Adrenal gland (tissue), 9 donors: ENCODE measurements at regions not wholly inside any gene's neighbourhood (a gene's known extent, or its start where the extent isn't known, plus 50 kb on each side); places are given as distances from the start of the nearest gene placed in this dataset.
"Not testable (repeated sequence)": the region's sequence is repeated elsewhere in the genome, so short reads cannot be mapped to it uniquely, and the experiment has no call there.

ENCODE experiments used
- DNase-seq, 7 donors: peaks; one replicate each; pipeline ENCODE4 v3.0.0-alpha.2; 2019 to 2020
- H3K27ac ChIP-seq, 5 donors: fragments of 200-600 bp; sonication (generic) in 4 of 5; 1 replicate in 3 of 5; 2 replicates in 2 of 5; pipeline versions ENCODE4 v1.5.1 to v1.8.0; 2016 to 2020; ENCODE audit warnings: mild to moderate bottlenecking in 1 of 5
- H3K27me3 ChIP-seq: fragments of 200-600 bp; 2 replicates; pipeline ENCODE4 v1.8.0; 2021
- H3K36me3 ChIP-seq, 2 donors: fragments of 200-600 bp; replicated peaks in 1 of 2; 1 replicate in 1 of 2; 2 replicates in 1 of 2; pipeline versions ENCODE4 v1.5.1 to v1.8.0; 2018 to 2022
- H3K4me1 ChIP-seq, 2 donors: fragments of 200-600 bp; replicated peaks in 1 of 2; 1 replicate in 1 of 2; 2 replicates in 1 of 2; pipeline versions ENCODE4 v1.5.1 to v1.8.0; 2018 to 2021
- H3K4me3 ChIP-seq, 4 donors: fragments of 200-600 bp; sonication (generic) in 3 of 4; one replicate each; pipeline ENCODE4 v1.5.1; 2016 to 2018
- H3K9me3 ChIP-seq, 3 donors: fragments of 200-600 bp; sonication (generic) in 1 of 3; replicated peaks in 1 of 3; 1 replicate in 2 of 3; 2 replicates in 1 of 3; pipeline versions ENCODE4 v1.5.1 to v1.8.0; 2016 to 2021
- POLR2A ChIP-seq, 2 donors: fragments of 450-650 bp; IDR thresholded peaks; one replicate each; pipeline ENCODE4 v1.6.1; 2017; ENCODE audit warnings: antibody characterized with exemption in 2 of 2, mild to moderate bottlenecking in 2 of 2, moderate library complexity in 1 of 2
- WGBS, 4 donors: extraction: QIAGEN DNeasy Blood & Tissue Kit in 2 of 4; methylation state at CpG; one replicate each; pipeline versions ENCODE4 v1.1.5 to v1.1.7; 2013 to 2017; 5-methylcytosine and 5-hydroxymethylcytosine counted together
- intact Hi-C, 2 donors: fragments of 100-400 bp; cut with DNase I; formaldehyde crosslinking; loops; one replicate each; pipeline versions ENCODE4 v1.14.1 to v1.15.0; 2022 to 2023
- TF ChIP-seq, protein P1 (sequence below), 6 experiments: fragments of 450-650 bp in 4 of 6; fragments of 200-600 bp in 2 of 6; sonication (generic) in 1 of 6; IDR thresholded peaks; 1 replicate in 5 of 6; 2 replicates in 1 of 6; pipeline versions ENCODE4 v1.5.1 to v1.8.0; 2016 to 2021; ENCODE audit warnings: antibody characterized with exemption in 6 of 6, mild to moderate bottlenecking in 2 of 6, moderate library complexity in 1 of 6
- donor health status: healthy with polysubstance abuse.
- donor health status: Bipolar disorder and iron deficiency.
- donor health status: DM: yes; HTN: yes; CAD: no.
- donor health status: DM: no; HTN: no; CAD: no.
- donor health status: DM: no; HTN: no; CAD: no.

DNA sequence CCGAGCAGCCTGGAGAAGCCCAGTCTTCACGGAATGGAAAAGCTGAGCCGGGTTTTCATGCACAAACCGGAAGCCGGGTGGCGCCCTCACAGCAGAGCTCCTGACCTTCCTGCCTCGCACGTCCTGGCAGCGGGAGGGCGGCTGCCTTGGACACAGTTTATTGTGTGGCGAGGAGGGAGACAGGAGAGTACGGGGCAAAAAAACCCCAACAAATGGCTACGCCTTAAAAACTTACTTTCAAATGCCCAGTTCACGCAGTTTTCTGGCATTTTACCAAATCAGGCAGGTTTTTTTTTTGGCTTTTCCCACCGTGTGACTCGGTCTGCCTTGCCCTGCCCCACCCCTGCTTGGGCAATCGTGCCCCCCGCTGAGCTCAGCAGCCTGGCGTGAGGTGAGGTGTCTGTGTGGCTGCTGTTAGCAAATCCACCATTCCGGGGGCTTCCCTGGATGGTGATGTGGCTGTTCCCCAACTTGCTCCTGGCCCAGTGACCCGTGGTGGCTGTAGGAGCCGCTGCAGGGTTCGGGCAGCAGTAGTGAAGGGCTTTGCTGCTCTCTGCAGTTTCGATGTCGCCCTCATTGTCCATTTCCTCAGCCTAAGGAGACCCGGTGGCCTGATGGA is 187.1 kb upstream of the SULF2 start:
- WGBS, 4 donors, result 44 to 52% (median 50%) methylated on average over 25 to 26 of the region's 26 CpGs
- peak overlapping the region in 1 of 5 donors; percentile 29 for H3K27ac ChIP-seq
- H3K9me3 ChIP-seq, H3K36me3 ChIP-seq, H3K27me3 ChIP-seq, intact Hi-C loops, H3K4me1 ChIP-seq: not testable (repeated sequence)
- peak overlapping the region in 1 of 4 donors; percentile 29 for H3K4me3 ChIP-seq
- peak; percentile 33 to 73 (median 66) for DNase-seq
- TF ChIP-seq, protein P1, sequence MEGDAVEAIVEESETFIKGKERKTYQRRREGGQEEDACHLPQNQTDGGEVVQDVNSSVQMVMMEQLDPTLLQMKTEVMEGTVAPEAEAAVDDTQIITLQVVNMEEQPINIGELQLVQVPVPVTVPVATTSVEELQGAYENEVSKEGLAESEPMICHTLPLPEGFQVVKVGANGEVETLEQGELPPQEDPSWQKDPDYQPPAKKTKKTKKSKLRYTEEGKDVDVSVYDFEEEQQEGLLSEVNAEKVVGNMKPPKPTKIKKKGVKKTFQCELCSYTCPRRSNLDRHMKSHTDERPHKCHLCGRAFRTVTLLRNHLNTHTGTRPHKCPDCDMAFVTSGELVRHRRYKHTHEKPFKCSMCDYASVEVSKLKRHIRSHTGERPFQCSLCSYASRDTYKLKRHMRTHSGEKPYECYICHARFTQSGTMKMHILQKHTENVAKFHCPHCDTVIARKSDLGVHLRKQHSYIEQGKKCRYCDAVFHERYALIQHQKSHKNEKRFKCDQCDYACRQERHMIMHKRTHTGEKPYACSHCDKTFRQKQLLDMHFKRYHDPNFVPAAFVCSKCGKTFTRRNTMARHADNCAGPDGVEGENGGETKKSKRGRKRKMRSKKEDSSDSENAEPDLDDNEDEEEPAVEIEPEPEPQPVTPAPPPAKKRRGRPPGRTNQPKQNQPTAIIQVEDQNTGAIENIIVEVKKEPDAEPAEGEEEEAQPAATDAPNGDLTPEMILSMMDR (IDR thresholded peaks at IDR 0.05), result peak in 5 of 6 experiments; percentile 19 to 44 (median 33)
- peak in 1 of 2 donors; percentile 9 for TF ChIP-seq POLR2A (IDR thresholded peaks at IDR 0.05)

- WGBS, 4 donors, result 91 to 96% (median 94%) methylated on average over 7 to 14 of the region's 14 CpGs
- intact Hi-C loops, result no loop called here
Observed at GRCh38 chr20:47971058-47971791, 185.9 kb upstream of the SULF2 start.

GRCh38 chr20:47970282-47970903 is 185.1 kb upstream of the SULF2 start:
- DNase-seq, result no peak
- H3K9me3 ChIP-seq, result no peaks in the 10 kb centered on the region
- H3K36me3 ChIP-seq, result no peaks in the 10 kb centered on the region
- H3K4me3 ChIP-seq, result no peak overlapping the region
- H3K27ac ChIP-seq, result no peak overlapping the region
- no peaks in the 10 kb centered on the region for H3K27me3 ChIP-seq
- WGBS, 4 donors, result 71 to 82% (median 76%) methylated on average over 8 of the region's 8 CpGs
- intact Hi-C loops, result no loop called here
- no peaks in the 10 kb centered on the region for H3K4me1 ChIP-seq
- TF ChIP-seq, protein P1 (IDR thresholded peaks at IDR 0.05), result no peak
- no peak for TF ChIP-seq POLR2A (IDR thresholded peaks at IDR 0.05)

More at GRCh38 chr20:47971058-47971791, 185.9 kb upstream of the SULF2 start:
- Histone ChIP-seq H3K9me3 (no peaks in the 10 kb centered on the region), H3K27ac (no peak overlapping the region), H3K4me3 (no peak overlapping the region), H3K36me3 (no peaks in the 10 kb centered on the region), H3K27me3 (no peaks in the 10 kb centered on the region), H3K4me1 (no peaks in the 10 kb centered on the region)
- no peak for DNase-seq
- TF ChIP-seq, protein P1 (IDR thresholded peaks at IDR 0.05), result no peak
- no peak for TF ChIP-seq POLR2A (IDR thresholded peaks at IDR 0.05)

GRCh38 chr20:47969426-47969825 is 184.1 kb upstream of the SULF2 start:
- Histone ChIP-seq H3K4me1 (no peaks in the 10 kb centered on the region), H3K9me3 (no peaks in the 10 kb centered on the region), H3K27ac (no peak overlapping the region), H3K27me3 (no peaks in the 10 kb centered on the region), H3K4me3 (no peak overlapping the region), H3K36me3 (no peaks in the 10 kb centered on the region)
- intact Hi-C loops, result no loop called here
- TF ChIP-seq, protein P1 (IDR thresholded peaks at IDR 0.05), result no peak
- no peak for TF ChIP-seq POLR2A (IDR thresholded peaks at IDR 0.05)
- 92 to 98% (median 95%) methylated on average over 6 of the region's 6 CpGs for WGBS, 4 donors
- no peak for DNase-seq
